Activated effector memory CD4-positive, alpha-beta T cell treated with anti-CD3 and anti-CD28 coated beads, Interleukin-2, amount 50 U/mL, for 16 hours (primary cell): ENCODE measurements at regions not wholly inside any gene's neighbourhood (a gene's known extent, or its start where the extent isn't known, plus 50 kb on each side); places are given as distances from the start of the nearest gene placed in this dataset.

Source experiments
- DNase-seq: peaks from one replicate; pipeline ENCODE4 v3.0.0-alpha.2; 2020

DNA sequence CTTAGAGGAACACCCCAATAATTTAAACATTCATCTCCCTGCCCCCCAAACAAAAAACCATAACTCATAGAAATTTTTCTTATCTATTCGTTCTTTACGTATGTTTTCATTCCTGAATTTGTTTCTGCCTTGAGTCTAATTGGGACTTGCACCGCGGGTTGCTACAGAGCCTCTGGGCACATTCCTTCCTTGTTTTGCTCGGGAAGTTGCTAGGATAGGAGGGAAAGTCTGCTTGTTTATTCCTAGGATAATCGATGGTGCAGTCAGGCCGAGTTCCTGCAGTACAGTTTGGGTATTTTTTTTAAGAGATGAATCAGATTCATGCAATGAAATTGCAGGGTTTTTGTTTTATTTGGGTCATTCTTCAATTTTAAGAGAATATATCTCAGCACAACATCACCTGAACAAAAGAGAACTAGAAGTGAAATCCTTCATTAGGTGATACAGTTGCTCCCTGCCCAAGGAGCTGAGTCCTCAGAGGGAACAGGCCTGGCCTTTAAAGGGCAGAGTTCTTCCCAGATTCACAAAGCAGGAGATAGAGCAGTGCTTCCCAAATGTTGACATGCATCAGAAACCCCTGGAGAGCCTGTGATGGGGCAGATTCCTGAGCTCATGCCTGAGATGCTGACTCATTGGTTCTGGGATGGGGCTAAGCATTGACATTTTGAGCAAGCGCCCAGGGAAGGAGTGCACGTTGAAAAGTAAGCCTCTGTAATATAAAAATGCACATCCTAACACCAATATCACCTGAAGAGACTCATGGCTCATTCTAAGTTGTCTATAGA, 114.9 kb upstream of the FAM9B start:
- DNase-seq: no peak

DNA sequence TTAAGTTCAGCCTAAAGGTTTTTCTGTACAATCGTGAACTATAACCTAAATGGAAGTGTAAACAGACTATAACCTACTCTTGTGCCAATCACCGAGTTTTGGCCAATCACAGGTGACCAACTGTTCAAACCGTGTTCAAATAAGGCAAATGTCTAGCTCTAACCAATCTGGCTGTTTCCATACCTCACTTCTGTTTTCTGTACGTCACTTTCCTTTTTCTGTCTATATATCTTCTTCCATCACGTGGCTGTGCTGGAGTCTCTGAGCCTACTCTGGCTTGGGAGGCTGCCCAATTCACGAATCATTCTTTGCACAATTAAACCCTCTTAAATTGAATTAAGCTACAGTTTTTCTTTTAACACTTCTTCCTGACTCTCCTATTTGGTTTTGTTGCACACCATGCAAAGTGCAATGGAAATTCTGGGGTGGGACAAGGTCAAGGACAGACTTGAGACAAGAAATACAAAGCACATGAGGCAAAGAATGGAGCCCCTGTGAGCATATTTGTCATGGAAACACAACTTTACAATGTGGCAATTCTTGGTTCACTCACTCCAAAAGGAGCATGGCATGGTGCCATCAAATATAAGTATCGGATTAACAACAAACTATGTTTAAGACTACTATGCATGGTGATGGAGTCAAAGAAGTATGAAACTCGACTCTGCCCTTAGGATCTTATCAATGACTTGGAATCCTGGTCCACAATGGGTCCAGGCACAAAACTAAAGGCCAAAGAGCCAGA, 115.7 kb upstream of the FAM9B start:
- DNase-seq: no peak

DNA sequence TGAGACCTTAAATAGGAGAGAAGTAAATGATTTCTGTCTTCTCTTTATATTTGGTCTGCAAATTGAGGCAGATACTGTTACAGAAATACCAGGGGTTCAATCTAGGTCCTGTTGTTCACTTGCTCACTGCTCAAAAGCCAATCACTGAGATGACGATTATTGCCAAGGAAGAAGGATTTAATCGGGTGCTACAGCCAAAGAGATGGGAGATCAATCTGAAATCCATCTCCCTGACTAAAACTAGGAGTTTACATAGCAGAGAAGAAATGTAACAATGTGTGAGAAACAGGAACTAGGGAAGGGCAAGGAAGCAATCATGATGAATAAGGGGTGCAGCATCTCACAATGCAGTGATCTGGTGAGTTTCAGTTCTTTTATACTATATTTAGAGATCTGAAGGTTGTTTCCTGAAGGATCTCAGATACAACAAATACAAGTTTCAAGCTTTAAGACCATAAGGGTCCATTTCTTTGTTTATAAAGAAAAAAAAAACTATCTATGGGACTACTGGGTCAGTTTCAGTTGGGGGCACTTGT, 117.9 kb upstream of the FAM9B start:
- DNase-seq: no peak

DNA sequence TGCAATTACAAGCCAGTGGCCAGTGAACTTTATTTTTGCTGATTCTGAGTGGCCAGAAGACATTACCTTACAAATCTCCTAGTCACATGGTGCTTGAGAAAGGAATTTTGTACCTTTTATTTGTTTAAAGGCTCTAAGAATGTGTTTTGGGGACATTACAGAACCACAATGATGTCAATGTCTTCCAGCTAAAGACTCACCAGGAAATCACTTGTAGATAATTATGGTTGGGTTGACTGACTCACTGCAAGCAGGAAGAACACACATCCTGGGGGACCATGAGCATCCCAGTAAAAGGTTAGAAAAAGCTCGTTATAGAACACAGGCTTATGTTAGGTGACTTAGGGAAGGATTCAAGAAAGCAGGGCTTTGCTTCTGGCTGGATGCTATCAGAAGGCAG, 119.4 kb upstream of the FAM9B start:
- no peak for DNase-seq

DNA sequence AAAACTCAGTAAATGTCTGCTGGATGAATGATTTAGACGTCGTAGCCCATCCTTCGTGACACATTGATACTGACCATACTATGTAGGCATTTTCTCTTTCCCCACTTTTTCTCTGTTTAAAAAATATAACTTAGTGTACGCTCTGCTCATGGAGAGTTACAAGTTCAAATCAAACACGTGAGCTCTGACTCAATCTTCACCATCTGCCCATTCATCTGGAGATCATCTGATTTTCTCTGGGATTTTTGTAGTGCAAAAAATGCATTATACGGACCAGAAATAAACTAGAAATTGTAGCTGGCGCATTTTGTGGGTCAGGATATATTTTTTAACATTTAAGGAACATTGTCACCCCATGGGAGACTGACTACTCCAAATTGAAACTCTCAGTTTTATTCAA, 124.7 kb upstream of the FAM9B start:
- DNase-seq: no peak

DNA sequence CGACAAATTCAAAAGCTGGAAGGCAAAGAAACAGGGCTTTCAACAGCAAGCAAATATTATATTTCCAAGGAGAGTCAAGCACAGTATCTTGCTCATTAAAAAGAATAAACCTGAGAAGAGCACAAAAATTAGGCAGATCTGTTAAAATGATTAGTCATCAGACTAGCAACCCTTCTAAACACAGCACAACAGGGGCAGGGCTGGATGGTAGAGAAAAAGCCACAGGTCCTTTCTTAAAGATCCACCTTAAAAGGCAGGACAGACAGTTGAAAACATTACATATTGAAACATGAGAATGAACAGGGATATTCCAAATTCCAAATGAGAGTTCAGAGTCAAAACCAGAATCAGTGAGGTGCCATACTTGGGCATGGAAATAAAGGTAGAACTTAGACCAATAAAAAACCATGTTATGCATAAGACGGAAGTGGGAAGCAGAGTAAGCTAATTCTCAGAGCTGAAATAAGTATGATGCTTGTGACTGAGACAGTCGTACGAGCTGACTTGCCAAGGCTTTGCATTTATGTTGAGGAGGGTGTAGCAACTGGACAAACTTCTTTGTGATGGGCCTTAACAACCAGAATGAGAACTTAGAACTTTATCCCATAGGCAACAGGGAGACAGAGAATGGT, 126.9 kb upstream of the FAM9B start:
- DNase-seq: no peak

DNA sequence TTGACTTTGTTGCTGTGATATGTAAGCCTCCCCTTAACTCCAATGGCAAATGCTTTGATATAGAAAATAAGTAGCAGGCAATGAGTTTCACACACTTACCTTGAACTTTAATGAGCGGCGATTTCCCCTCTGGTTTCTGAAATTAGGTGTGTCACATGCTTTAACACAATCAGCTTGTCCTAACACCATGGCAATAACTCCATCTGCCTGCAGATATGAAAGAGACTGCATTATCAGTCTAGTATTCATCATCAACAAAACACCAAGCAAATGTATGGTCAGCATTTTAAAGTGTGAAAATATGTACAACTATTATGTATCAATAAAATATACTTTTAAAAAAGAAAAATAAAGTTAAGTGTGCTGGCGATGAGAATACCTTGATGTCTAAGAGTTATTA, 128.8 kb upstream of the FAM9B start:
- DNase-seq: no peak

DNA sequence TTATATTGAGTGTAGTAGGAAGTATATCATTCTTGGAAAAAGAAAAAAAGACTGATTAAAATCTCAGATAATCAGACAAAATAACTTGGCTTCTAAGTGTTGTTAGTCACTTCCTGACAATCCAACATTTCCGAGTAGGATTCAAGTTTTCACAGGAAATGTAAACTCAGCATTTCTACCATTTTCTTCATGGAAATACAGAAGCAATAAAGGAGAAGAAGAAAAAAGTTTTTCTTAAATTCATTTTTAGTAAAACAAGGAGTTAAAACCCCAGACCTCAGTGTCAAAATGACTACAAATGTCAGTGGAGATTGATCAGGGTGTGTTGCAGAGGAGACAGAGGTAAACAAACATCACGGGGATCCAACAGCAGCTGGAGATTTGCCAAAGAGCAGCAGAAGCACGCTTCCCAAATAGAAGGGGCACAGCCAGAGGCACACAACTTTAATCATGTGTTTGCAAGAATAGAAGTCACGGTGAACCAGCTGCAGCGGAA, 129.3 kb upstream of the FAM9B start:
- no peak for DNase-seq

DNA sequence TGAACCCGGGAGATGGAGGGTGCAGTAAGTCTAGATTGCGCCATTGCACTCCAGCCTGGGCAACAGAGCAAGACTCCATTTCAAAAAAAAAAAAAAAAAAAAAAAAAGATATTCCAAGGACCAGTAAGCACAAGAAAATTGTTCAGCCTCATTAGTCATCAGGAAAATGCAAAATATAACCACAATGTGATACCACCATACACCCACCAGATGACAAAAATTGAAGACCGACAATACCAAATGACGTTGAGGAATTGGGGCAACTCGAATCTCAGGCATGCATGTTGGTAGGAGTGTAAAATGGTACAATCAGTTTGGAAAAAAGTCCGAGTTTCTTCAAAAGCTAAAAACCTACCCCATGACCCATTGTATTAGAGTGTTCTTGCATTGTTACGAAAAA, 130.2 kb upstream of the FAM9B start:
- DNase-seq: no peak

DNA sequence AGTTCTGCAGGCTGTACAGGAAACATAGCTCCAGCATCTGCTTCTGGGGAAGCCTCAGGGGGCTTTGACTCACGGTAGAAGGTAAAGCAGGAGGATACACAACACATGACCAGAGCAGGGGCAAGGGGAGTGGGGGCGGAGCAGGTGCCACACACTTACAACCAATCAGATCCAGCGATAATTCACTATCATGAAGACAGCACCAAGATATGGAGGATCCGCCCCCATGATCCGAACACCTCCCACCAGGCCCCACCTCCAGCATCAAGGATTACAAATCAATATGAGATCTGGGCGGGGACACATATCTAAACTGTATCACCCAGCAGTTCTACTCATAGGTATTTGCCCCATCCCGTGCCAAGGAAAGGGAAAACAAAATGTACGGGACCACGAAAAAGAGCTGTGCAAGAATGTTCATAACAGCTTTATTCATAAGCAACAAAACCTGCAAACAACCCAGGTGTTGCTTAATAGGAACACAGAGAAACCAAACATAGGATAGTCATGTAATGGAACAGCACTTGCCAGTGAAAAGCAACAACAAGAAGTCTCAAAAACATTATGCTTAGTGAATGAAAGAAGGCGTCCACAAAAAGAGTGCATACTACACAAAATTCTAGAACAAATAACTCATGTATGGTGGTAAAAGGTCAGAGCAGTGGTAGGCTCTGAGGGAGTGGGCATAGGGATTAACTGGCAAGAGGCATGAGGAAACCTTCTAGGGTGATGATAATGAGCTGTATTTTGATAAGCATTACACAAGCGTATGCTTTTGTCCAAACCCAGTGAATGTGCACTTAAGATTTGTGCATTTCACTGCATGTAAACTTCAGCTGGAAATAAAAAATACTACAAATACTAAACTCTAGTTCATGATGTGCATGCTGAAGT, 130.9 kb upstream of the FAM9B start:
- DNase-seq: no peak

DNA sequence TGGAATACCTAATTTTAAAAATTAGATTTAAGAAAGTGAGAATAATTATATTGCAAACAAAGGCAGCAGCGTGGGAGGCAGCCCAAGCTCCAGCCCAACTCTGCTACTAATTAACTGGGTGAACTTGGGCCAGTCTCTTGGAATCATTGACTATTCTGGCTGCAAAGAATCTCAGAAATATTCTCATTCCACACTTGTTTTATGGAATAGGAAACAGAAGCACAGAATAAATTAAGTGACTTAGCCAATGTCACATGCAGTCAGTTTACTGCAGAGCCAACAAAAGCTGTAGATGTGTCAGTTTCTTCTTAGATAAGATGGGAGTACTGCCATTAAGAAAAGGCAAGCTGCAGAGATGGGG, 132.6 kb upstream of the FAM9B start:
- DNase-seq: no peak

DNA sequence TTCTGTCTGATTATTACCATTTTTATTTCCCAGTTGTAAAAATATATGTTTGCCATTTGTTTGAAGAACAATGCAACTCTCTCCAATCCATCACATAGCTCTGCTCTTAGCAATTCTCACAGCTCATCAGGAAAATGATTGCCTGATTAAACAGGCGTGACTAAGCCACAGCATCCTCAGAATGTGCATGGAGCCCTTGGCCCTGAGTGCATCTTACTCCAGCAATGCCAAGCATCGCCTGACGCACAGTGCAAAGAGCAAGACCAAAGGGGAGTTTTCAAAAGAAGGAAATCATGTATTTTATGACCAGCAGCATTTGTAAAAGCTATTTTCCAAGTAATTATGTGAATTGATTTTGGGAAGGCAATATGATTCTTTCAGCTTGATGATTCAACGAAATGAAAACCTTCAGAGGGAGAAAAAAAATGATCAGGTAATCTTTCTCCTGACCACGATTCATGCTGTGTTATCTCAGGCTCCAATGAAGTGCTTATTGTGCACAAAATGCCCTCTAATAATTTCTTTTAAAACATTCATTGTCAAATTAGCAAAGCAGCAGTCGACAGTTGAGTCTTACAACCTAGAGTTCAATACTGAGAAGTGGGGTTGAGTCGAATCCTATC, 138.0 kb upstream of the FAM9B start:
- no peak for DNase-seq

DNA sequence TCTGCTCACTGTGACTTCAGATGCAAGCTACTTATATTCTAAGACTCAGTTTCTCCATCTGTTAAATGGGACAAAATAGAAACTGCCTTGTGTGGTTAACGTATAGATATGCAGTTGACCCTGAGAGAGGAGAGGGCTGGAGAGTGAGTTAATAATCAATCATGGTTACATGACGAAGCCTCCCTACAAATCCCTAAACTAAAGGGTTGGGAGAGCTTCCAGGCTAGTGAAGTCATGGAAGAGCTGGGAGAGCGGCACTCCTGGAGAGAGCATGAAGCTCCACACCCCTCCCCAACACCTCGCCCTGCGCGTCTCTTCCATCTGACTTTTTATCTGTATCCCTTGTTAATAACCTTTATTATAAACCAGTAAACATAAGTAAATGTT, 138.5 kb upstream of the FAM9B start:
- DNase-seq: no peak

DNA sequence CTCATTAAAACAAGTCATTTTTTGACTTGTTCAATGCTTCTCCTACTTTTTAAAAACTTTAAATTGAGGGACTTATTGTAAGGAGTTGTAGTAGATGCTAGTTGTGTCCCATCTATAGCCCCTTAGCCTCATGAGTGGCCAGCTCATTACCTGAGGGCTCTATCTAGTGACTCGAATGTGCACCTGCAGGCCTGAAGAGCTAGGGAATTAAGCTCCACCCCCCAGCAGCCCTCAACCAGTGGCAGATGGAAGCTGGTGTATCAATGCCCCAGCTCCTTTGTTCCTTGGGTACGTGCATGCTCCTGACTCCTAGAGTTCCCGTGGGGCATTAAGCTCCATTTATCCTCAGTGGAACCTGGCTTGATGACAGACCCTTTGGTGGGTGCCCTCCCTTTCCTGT, 146.7 kb upstream of the FAM9B start:
- DNase-seq: no peak

DNA sequence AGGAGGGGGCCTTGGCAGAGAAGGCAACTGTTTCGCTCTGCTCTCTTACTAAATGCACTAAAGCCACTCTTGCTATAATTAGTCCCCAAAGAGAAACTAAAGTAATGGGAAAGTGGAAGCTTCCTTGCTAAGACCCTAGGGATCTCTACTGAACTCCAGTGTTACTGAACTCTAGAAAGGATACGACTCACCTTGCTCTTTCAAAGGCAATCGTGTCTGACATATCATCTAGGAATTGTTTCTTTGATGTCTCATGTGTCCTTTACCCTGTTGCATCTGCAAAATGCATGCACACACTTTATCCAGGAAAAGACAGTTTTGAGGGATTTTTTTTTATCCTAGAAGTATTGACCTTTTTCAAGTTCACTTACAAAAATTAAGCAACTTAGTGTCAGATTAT, 148.1 kb upstream of the FAM9B start:
- DNase-seq: no peak

DNA sequence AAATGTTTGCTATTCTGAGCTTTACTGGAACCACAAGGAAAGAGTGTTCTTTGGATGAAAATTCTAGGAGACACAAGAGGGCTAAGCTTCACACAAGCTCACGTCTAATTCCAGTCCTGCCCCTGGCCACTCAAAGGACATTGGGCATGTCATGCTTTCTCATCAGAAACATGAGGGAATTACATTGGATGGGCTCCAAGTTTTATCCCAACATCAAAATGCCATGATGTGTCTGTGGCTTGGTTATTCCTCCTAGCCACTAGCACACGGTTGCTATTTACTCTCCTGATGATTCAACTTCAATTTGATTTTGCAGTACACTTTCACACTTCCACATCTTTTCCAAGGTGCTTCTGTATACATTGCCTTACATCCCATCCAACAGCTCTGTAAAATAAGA, 149.6 kb upstream of the FAM9B start:
- DNase-seq: no peak

DNA sequence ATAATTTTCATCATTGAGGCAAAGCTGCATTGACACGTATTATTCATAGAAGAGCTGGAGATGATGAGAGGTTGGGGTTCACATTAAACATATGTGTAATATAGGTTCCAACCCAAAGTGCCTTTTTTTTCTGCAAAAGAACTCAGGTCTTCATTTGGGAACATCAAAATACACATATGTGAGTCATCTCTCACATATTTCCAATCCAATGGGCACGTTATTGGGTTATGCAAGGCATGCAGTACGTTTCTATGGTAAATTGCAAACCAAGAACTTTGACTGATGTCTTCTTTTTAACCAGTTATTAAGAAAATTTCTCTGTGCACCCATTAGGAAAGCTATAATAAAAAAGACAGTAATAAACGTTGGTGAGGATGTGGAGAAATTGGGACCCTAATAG, 150.3 kb upstream of the FAM9B start:
- no peak for DNase-seq

DNA sequence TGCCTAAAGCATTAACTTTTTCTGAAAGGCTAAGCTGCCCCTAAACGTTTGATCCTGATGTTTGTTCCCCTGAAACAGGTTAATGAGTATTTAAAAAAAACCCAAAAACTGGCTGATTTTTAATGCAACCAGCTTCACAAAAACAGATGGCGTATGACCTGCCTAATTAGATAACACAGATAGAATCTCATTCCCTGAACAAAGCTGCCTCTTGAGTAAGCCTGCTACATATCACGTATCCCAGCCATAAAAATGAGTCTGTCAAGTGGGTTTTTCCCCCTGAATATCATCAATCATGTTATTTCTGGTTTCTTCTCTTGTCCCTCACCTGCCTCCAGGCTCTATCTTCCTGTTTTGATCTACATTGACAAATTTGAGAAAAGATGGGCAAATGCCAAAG, 154.2 kb upstream of the FAM9B start:
- DNase-seq: no peak

DNA sequence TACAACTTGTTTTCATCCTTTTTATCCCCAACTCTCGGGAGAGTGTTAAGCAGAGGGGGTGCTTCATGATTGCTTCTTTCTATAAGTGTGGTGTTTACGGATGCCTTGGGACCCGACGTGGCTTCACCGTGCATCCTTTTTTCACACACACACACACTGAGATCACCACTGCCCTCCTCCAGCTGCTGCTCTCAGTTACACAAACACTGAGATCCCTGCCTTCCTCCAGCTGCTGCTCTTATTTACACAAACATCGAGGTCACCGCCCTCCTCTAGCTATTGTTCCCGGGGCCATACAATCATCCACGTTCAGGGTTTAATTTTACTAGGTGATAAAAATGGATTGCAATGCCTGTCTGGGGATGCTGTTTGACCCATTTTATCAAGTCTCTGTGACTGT, 155.4 kb upstream of the FAM9B start:
- DNase-seq: no peak

DNA sequence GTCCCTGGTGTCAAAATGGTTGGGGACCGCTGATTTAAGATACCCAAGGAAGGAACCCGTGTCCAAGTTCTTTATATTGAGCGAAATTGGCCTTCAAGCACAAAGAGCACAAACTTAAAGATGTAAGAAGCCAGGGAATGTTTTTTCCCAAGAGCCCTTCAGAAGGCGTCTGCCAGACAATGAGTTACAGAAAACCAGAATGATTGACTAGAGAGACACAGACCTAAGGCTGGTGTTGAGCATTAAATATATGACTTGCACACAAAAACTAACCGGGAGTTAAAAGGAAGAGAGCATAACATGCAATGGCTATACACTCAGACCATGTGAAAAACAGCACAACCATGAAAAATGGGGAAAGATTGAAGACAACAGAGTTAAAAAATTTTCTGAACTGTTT, 157.5 kb upstream of the FAM9B start:
- DNase-seq: no peak

DNA sequence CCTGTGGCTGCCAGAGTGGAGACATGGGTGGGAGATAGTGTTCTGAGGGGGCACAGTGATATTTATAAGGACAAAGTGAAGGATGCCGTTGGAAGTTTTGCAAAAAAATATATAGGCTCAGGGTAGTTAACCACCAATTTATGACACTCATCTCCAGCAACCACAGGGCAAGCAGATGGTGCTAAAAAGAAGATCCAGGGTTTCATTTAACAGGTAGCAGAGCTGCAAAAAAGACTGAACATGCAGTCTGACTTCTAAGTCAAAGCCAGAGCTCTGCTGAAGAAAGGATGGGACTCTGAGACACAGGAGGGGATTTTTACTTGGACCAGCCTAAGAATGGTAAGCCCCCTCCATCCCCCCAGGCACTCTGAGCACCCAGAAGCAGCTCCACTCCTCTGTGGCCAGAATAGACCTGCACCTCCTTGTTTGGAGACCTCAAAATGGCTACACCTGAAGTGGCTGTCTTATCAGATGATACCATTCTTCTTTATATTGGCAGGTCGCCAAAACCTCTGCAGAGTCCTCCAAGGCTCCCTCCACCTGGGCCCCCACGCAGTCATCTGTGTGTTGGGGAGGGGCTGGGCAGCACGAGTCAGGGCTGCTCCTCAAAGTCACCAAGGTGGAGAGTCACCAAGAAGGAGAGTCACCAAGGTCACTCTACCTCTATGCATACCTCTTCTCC, 161.4 kb upstream of the FAM9B start:
- DNase-seq: no peak
